Upper lobe of left lung (tissue), 4 donors: ENCODE measurements at regions not wholly inside any gene's neighbourhood (a gene's known extent, or its start where the extent isn't known, plus 50 kb on each side); places are given as distances from the start of the nearest gene placed in this dataset.

ENCODE experiments used
- CTCF ChIP-seq, 6 experiments: fragments of 450-650 bp in 4 of 6; fragments of 200-600 bp in 2 of 6; sonication (generic) in 2 of 6; IDR thresholded peaks; one replicate each; pipeline ENCODE4 v1.5.1; 2016 to 2019; ENCODE audit warnings: antibody characterized with exemption in 6 of 6
- EP300 ChIP-seq, 4 donors: sonication (generic); formaldehyde crosslinking; IDR thresholded peaks; one replicate each; pipeline ENCODE4 v1.5.1; 2017; ENCODE audit warnings: antibody characterized with exemption in 4 of 4, control low read depth in 2 of 4
- POLR2A ChIP-seq, 4 donors: fragments of 450-650 bp; IDR thresholded peaks; one replicate each; pipeline ENCODE4 v1.5.1; 2016 to 2017; ENCODE audit warnings: antibody characterized with exemption in 4 of 4, mild to moderate bottlenecking in 2 of 4
- POLR2AphosphoS5 ChIP-seq, 2 donors: sonication (generic); formaldehyde crosslinking; IDR thresholded peaks; one replicate each; pipeline ENCODE4 v1.5.1; 2017; ENCODE audit warnings: antibody characterized with exemption in 2 of 2

GRCh38 chr20:56989516-56989915 lies 276.9 kb downstream of the BMP7 start:
- no peak for TF ChIP-seq CTCF (IDR thresholded peaks at IDR 0.05)
- no peak for TF ChIP-seq POLR2A (IDR thresholded peaks at IDR 0.05)
- TF ChIP-seq POLR2AphosphoS5 (IDR thresholded peaks at IDR 0.05), result no peak
- no peak for TF ChIP-seq EP300 (IDR thresholded peaks at IDR 0.05)
